ELR (cell line): ENCODE measurements at regions not wholly inside any gene's neighbourhood (a gene's known extent, or its start where the extent isn't known, plus 50 kb on each side); places are given as distances from the start of the nearest gene placed in this dataset.
"Not testable (repeated sequence)": the region's sequence is repeated elsewhere in the genome, so short reads cannot be mapped to it uniquely, and the experiment has no call there.

Experiments used
- DNase-seq: peaks from one replicate; pipeline ENCODE4 v3.0.0-alpha.2; 2015; ENCODE audit warnings: low read depth

GRCh38 chr3:28575746-28576613 is 227.4 kb upstream of the AZI2 start:
- no peak for DNase-seq

- no peak for DNase-seq
These were observed 228.1 kb upstream of the AZI2 start for GRCh38 chr3:28576614-28577200.

GRCh38 chr3:28577941-28578500 is 229.4 kb upstream of the AZI2 start:
- no peak for DNase-seq

GRCh38 chr3:28586325-28586724 is 237.7 kb upstream of the AZI2 start:
- no peak for DNase-seq

- DNase-seq = no peak
These were observed 239.1 kb upstream of the AZI2 start for GRCh38 chr3:28587723-28588122.

- peak; percentile 5 for DNase-seq
These were observed 241.6 kb upstream of the AZI2 start for GRCh38 chr3:28590216-28590615.

- no peak for DNase-seq
These were observed 242.2 kb upstream of the AZI2 start for GRCh38 chr3:28590860-28591259.

GRCh38 chr3:28595372-28595771 is 246.7 kb upstream of the AZI2 start:
- DNase-seq = peak; percentile 4

GRCh38 chr3:28597452-28597851 is 248.8 kb upstream of the AZI2 start:
- DNase-seq = no peak

GRCh38 chr3:28598165-28598564 is 249.5 kb upstream of the AZI2 start:
- no peak for DNase-seq

- no peak for DNase-seq
These were observed 252.7 kb upstream of the AZI2 start for GRCh38 chr3:28601291-28601690.

- no peak for DNase-seq
These were observed 257.7 kb upstream of the AZI2 start for GRCh38 chr3:28606283-28606682.

- no peak for DNase-seq
These were observed 263.6 kb upstream of the AZI2 start for GRCh38 chr3:28612232-28612631.

- no peak for DNase-seq
These were observed 265.0 kb upstream of the AZI2 start for GRCh38 chr3:28613511-28614106.

GRCh38 chr3:28615071-28615470 is 266.4 kb upstream of the AZI2 start:
- no peak for DNase-seq

- no peak for DNase-seq
These were observed 267.3 kb upstream of the AZI2 start for GRCh38 chr3:28615971-28616370.

GRCh38 chr3:28617821-28618220 is 269.2 kb upstream of the AZI2 start:
- no peak for DNase-seq

GRCh38 chr3:28623106-28623505 is 274.5 kb upstream of the AZI2 start:
- no peak for DNase-seq

GRCh38 chr3:28624084-28624483 is 275.5 kb upstream of the AZI2 start:
- DNase-seq = no peak

- DNase-seq = not testable (repeated sequence)
These were observed 279.2 kb upstream of the AZI2 start for GRCh38 chr3:28627843-28628242.

GRCh38 chr3:28634019-28634418 is 285.4 kb upstream of the AZI2 start:
- no peak for DNase-seq

GRCh38 chr3:28637742-28638141 is 289.1 kb upstream of the AZI2 start:
- DNase-seq = no peak

- no peak for DNase-seq
These were observed 296.5 kb upstream of the AZI2 start for GRCh38 chr3:28645149-28645548.
